OCI-M2 (cell line): ENCODE measurements at regions not wholly inside any gene's neighbourhood (a gene's known extent, or its start where the extent isn't known, plus 50 kb on each side); places are given as distances from the start of the nearest gene placed in this dataset.

Experiments
- DNase-seq: peaks from one replicate; lab custom pipeline; 2025; ENCODE audit not compliant: unreplicated experiment; lab: John Stamatoyannopoulos, UW

DNA sequence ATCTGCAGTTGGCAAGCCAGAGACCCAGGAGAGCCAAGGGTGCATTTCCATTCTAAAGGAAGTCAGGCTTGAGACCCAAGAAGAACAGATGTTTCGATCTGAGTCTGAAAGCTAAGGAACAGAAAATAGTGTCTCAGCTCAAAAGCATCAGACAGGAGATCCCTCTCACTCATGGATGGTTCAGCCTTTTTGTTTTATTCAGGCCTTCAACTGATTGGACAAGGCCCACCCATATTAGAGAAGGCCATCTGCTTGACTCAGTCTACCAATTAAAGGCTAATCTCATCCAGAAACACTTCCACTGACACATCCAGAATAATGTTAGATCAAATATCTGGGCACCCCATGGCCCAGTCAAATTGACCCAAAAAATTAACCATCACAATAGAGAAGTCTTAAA is 255.0 kb downstream of the TXNL1 start:
- no peak for DNase-seq

DNA sequence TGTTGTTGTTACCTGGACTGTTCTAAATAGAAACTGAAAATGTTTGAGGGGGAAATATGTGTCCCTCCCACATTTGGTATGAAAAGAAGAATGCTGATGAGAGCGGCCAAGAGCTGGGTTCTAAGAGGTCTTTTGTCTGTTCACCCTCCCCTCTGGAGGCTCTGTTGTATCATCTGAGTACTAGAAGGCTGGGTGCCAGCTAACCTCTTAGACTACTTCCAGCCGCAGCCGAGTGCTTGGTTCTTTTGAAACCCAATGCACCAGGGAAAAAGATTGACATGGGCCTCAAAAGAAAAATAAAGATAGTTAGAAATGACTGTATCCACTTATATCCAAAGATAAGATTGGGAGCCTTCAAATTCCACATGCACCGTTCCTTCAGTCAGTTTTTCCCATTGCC is 255.9 kb downstream of the TXNL1 start:
- DNase-seq, result no peak

DNA sequence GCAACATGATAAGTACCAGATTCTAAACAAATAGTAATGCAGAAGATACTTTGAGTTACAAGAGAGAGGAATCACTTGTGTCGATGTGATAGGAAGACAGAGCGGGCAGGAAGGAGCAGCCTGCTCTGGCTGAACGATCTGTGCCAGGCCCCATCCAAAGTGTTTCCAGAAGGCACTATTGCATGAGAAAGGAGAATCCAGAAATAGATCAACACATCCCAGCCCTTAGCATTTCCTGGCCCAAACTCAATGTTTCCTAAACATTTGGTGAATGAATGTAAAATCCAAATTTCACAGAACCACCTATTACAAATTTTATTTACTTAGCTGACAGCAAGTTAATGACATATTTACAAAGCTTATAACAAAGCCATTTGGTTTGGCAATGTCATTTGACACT is 257.2 kb downstream of the TXNL1 start:
- DNase-seq, result no peak

DNA sequence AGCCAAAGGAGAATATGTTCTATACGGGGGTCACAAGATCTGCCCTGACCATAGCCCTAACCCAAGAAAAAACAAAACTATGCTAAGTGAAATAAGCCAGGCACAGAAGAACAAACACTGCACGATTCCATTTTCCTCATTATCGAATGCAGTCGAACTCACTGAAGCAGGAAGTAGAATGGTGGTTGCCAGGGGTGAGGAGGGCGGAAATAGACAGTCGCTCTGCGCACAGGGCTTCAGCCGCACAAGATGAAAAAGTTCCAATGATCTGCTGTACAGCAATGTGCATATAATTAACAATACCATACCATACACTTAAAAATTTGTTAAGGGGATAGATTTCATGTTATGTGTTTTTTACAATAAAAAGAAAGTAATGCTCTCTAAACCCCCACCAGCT is 257.7 kb downstream of the TXNL1 start:
- no peak for DNase-seq

DNA sequence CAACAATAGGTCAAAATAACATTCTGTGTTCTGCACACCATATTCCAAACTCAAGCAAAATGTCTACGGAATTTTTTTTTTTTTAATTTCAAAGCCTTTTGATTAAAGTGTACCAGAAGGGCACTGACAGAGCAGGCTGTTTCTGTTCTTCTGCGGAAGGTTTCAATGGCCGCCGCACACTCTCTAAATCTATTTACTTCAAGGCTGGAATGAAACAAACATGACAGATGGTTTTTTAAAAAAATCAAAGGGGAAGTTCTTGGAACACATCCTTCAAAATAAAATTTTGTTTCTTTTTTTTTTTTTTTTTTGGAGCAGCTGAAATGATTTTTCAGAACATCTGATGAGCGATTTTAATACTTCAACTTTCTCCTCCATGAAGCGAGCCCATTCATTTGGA is 259.1 kb downstream of the TXNL1 start:
- DNase-seq, result no peak

DNA sequence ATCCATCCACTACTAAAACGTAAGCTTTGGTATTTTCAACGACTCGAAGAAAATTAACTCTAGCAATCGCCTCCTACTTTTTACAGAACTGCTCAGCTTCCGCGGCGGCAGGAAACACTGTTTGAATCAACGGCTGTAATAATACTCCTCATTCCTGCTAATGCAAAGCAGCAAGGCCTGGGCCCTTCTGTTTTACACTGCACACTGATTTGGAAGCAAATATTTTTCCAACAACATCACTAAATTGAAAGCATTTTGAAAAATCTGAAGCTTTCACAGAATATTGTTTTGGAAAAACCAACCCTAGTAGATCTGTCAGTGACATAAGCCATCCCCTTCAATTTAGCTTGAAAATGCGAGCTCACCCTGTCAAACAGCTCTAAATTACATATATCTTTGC is 261.2 kb downstream of the TXNL1 start:
- no peak for DNase-seq

DNA sequence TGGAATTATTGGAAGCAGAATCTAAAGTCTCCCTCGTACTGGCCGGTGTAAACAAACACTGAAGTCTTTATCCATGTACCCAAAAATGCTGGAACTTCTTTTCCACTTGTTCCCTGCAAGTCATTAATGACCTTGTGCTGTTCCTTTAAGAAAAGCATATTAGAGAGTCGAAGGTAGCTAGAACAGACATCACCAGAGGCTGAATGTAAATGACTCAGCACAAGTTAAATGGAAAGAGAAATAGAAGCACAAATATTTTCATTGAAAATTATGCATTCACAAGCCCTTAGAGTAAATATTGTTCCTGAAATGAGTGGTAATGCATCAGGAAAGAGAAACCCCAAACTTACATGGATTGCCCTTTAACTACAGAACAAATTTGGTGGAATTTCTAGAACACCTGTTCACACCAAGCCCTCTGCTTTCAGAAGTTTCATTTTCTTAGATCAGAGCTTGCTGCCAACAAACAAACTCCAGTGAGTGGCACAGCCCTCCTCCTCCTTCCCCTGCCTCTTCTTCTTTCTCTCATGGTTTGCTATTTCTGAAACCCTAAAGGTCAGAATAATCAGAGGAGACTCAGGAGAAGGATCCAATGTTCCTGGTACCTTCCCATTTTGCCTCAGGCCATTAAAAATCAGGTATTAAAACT is 264.3 kb downstream of the TXNL1 start:
- no peak for DNase-seq

DNA sequence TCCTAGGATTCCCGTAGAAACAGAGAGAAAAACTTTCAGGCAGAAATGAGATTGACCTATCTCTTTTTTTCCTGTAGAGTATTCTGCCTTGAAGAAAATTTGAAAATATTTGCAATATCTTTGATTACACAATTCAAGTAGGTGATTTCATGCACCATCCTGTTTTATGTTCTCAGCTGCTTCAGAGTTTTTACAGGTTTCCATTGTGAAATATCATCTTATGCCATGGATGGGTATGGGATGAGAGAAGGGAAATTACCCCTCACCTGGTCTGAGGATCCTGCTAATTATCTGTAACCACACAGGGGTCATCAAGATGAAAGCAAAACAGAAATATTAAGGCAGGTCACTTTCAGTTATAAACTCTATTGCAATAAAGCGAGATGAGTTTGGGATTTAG is 264.8 kb downstream of the TXNL1 start:
- no peak for DNase-seq

DNA sequence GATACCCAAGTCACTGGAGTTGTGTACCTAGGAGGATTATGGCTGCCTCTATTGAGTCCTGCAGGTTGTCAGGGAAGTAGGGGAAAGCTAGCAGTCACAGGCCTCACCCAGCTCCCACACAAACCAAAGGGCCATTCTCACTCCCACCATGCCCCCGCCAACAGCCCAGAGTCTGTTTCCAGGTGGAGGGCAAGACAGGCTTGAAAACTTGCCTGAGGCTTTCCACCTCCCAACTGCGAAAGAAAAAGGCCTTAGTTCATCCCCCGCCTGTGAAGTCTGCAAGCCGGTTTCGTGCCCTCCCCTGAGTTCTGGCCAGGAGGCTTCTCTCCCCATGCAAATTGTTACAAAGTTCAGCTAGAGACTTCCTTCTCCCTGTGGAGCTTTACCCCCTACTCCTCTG is 270.3 kb downstream of the TXNL1 start:
- DNase-seq, result no peak

DNA sequence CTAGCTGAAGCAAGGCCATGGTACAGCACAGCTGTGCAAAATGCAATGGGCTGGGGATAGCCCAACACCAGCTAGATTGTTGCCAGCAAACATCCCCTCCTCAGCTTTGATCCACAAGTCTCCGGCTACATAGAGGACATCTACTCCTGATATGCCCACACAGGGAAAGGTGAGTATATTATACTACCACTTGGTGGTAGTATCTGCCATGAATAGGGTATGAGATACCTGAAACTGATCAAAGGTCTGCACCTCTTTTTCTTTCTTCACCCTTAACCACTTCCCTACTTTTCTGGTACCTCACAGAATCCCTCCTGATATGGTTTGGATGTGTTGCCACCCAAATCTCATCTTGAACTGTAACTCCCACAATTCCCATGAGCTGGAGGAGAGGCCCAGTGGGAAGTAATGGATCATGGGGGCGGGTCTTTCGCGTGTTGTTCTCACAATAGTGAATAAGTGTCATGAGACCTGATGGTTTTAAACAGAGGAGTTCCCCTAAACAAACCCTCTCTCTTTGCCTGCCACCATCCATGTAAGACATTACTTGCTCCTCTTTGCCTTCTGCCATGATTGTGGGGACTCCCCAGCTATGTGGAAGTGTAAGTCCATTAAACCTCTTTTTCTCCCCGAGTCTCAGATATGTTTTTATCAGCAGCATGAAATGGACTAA is 279.6 kb downstream of the TXNL1 start:
- no peak for DNase-seq

DNA sequence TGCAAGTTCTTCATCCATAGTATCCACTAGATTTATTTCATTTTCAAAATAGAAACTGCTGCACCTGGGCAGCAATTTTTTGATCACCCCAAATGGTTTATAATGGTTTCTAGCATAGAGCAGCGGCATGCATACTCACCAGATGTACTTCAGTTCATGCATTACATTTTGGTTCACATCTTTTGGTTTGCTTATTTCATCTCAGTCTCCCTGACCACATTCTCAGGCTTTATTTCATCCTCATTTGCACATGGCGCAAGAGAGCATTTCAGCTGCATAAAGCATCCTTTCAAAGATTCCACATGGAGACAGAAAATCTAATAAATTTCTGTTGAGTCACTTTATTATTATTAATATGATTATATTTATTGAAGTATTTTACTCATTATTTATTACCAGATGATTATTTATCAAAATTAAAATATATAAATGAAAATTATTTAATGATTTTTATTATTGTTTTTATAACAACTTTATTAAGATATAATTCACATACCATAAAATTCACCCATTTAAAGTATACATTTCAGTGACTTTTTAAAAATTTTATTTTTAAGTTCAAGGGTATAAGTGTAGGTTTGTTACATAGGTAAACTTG is 284.6 kb downstream of the TXNL1 start:
- DNase-seq, result no peak

DNA sequence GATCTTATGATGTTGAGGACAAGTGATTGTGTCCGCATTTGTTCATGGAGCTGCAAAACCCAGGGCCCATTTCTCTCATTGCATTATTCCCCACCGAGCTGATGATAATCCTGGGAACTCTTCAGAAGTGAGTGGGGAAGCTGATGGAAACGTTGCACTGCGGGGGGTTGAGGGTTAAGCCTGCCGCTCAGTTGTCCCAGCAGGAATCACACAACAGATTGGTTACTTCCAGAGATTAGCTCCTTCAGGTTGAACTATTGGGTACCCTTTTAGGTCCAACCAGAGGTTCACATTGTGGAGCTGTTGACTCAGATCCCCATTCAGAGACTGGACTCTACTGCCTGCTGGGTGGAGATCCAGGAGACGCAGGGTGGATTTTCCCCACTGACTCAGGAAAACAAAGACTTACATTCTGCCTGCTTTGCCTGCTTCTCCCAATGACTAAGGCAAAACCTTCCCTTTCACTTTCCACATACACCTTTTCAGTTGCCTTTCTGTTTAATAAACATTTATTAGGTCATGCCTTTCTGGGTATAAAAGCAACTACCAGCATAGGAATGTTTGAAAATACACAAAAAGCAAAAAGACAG is 286.4 kb downstream of the TXNL1 start:
- DNase-seq, result no peak

DNA sequence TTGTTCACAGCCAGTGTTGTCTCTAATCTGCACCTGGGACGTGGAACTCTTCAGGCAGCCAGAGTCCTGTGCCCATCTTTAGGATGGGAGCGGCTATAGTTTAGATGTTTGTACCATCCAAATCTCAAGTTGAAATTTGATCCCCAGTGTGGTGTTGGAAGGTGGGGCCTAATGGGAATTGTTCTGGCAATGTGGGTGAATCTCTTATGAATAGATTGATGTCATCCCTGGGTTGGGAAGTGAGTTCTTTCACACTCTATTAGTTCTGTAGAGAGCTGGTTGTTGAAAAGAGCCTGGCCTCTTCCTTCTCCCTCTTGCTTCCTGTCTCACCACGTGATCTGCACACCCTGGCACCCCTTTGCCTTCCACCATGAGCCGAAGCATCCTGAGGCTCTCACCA is 300.9 kb downstream of the TXNL1 start:
- DNase-seq, result no peak

DNA sequence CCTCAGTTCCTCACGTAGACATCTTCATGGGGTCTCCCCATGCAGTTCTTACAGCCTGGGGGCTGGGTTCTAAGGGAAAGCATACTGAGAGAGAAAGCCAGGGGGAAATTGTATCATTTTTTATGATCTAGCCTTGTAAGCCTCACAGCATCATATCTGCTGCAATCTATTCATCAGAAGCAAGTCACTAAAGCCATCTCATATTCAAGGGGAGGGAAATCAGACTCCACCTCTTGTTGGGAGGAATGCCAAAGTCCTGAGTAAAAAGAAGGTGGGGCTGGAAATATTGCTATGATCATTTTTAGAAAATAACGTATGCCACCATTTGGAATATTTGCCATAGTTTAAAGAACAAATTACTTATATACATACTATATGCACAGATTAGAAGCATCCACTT is 304.6 kb downstream of the TXNL1 start:
- DNase-seq, result no peak

DNA sequence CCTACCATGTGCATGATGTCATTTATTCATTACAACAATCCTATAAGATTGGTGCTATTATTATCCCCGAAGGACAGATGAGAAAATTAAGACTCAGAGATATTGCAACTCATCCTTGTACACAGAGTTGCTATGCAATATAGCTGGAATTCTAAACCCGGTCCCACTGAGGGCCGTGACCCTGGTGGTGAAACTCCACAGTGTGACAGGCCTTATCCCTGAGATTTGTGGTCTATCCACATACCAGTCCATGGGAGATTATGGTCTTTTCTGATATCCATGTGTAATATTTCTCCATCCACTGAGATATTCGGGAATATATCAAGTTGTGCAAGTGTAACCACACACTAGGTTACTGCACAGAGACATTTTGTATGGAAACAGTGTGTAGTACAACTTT is 305.2 kb downstream of the TXNL1 start:
- no peak for DNase-seq

DNA sequence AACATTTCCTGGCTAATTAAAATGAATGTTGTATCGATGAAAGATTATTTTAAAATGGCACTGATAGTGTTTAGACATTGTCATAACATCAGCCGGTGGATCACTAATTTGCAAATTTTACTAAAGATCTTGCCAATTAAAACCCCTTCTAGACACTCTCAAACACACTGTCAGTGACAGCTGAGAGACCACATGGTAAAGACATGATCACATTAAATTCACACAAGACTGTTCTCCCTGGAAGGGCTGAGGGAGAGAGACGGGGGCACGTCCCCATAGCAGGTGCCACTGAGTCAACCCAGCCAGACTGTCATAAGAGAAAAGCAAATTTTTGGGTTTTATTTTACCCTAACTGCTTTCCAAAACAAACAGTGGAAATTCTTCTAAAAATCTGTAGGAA is 306.0 kb downstream of the TXNL1 start:
- no peak for DNase-seq

DNA sequence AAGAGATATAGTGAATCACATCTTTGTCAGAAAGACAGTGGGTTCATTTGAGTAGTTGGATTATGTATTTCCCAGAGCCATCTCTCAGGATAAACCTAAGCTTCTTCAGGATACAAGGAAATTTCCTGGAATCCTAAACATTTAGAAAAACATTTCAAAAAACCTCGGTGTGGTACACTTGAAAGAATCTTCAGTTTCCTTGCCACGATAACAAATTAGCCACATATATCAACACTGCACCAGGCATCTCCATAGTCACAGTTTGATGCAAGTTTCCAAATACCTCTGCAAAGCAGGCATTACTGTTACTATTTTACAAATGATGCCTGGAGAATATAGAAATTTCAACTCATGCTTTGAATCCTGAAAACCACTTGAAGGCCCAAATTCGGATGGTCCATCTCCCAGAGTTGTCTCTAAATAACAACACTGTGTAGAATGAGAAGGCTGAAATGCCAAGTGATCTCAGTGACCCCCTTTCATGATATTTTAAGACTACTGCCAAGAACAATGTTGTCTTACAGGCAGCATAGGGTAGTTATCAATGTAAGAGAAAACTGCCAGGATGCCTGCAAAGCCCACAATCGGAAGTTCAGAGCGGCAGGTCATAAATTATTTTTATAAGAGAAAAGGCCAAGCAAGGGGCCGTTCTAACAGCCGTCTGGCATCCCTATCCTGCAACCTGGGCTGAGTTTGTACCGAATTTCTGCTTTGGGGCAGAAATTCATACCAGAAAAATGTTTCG is 307.9 kb downstream of the TXNL1 start:
- DNase-seq, result no peak

DNA sequence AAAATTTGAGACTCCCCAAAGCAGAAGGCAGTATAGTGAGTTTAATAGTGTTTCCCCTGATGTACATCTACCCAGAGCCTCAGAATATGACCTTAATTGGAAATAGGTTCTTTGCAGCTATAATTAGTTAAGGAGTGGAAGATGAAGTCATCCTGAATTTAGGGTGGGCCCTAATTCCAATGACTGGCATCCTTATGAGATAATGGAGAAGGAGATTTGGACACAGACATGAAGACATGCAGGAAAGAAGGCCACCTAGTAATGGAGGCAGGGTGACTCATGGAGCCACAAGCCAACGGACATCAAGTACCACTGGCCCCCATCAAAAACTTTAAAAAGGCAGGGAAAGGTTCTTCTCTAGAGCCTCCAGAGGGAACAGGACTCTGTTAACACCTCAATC is 308.9 kb downstream of the TXNL1 start:
- DNase-seq, result no peak

DNA sequence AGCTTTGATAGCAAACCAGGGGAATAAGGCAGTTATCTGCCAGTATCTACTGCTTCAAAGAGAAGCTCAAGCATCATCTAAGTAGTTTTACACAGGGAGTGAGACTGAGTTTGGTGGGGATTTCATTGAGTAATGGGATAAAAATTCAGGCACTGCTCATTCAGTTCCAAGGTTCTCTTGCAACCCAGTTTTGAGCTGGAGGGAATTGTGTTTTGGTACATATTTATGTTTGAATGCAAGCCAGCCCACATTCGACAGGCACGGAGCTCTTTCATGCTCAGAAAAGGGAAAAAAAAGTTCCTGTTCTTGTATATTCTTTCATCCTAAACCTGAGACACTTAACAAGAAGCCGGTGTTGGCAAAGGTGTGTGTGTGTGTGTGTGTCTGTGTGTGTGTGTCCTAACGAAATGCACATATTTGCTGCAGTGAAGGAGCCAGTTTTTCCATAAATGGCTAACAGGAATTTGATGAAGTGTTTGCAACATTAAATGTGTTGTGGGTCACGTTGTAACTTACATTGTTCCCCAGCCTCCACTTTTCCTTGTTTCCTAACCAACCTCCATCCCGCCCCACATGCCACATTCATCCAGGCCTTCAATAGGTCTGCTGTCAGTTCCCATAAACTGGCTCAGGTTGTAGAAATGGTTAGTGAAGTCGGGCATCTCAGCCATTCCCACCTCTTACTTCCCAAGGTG is 311.1 kb downstream of the TXNL1 start:
- no peak for DNase-seq

DNA sequence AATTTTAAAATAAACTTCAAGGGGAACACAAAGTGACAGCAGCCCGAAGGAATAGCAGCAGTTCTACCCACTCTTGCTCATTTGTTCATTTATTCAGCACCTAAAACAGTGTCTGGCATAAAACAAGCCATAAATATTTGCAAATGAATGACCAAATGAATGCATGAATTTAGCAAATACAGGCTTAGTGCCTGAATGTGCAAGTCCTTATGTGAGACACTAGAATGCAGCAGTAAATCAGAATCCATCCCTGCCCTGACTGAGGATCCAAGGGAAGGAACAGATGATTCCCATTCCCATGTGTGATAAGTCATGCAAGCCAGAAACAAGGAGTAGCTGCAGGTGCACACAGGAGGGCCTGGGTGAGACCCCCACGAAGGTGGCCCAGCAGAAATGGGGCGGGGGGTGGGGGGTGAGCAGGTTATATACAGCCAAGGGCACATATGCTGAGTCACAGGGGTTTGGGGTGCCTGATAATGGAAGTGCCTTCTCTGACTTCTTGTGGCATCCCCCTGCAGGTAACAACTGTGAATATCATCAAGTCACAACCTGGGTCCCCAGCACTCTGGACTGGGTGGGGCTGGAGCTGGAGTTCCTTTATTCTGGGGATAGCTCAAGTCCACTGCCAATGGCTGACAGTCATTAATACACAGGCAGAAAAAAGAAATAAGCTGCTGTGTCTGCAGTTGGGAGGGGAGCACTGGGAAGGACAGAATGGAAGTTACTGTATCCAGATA is 311.9 kb downstream of the TXNL1 start:
- no peak for DNase-seq
